ENCODE measurements at regions not wholly inside any gene's neighbourhood (a gene's known extent, or its start where the extent isn't known, plus 50 kb on each side); places are given as distances from the start of the nearest gene placed in this dataset.

- H3K4me1 ChIP-seq (ENCODE audit: control insufficient read depth, extremely low read depth, insufficient read depth, low read length), result no peaks in the 10 kb centered on the region
- H3K9ac ChIP-seq (ENCODE audit: control insufficient read depth, extremely low read depth, insufficient read depth, low read length), result no peak overlapping the region
- no peak overlapping the region for H3K4me3 ChIP-seq (ENCODE audit: control insufficient read depth in 2 of 3, extremely low read depth in 1 of 3, insufficient read depth in 2 of 3, low read depth in 1 of 3, low read length in 3 of 3)
- H3K27me3 ChIP-seq (ENCODE audit: control insufficient read depth, extremely low read depth, insufficient read depth, low read length), result no peaks in the 10 kb centered on the region
- no peak overlapping the region for H2AFZ ChIP-seq (ENCODE audit: control insufficient read depth, low read length)
- dilution Hi-C loops (cut with MboI; ENCODE audit: extremely low pct_ligation_motif_present, low sequenced_read_pairs), result no loop called here
- TF ChIP-seq CTCF (optimal IDR thresholded peaks at IDR 0.05 in 1 of 3, IDR thresholded peaks at IDR 0.05 in 1 of 3, conservative IDR thresholded peaks at IDR 0.05 in 1 of 3; ENCODE audit: extremely low read depth in 1 of 3, insufficient read depth in 2 of 3, low read length in 3 of 3) (peak in 2 of 3 experiments; percentile 32 to 37), EZH2 (IDR thresholded peaks at IDR 0.05; ENCODE audit: low read length) (no peak)
- H3K4me2 ChIP-seq (ENCODE audit: control insufficient read depth, extremely low read depth, insufficient read depth, low read depth, low read length), result no peak overlapping the region
- no peak for FAIRE-seq
- DNase-seq (ENCODE audit: low read depth, low spot score), result no peak
- no peaks in the 10 kb centered on the region for H3K9me1 ChIP-seq (ENCODE audit: control insufficient read depth, extremely low read depth, insufficient read depth, low read length)
- no peaks in the 10 kb centered on the region for H3K79me2 ChIP-seq (ENCODE audit: control insufficient read depth, insufficient read depth, low read length)
- no peak overlapping the region for H3K27ac ChIP-seq (ENCODE audit: control insufficient read depth, insufficient read depth, low read length)
- no peaks in the 10 kb centered on the region for H4K20me1 ChIP-seq (ENCODE audit: control insufficient read depth, extremely low read depth, insufficient read depth, low read length)
- H3K9me3 ChIP-seq (ENCODE audit: control insufficient read depth, low read depth, low read length), result no peaks in the 10 kb centered on the region
- H3K36me3 ChIP-seq (ENCODE audit: control insufficient read depth in 2 of 2, extremely low read depth in 1 of 2, insufficient read depth in 2 of 2, low read length in 2 of 2), result no peaks in the 10 kb centered on the region
Observed at GRCh38 chr18:29892960-29893558, 1149.5 kb downstream of the DSC3 start.

- Histone ChIP-seq H3K4me3 (ENCODE audit: control insufficient read depth in 2 of 3, extremely low read depth in 1 of 3, insufficient read depth in 2 of 3, low read depth in 1 of 3, low read length in 3 of 3) (no peak overlapping the region), H3K36me3 (ENCODE audit: control insufficient read depth in 2 of 2, extremely low read depth in 1 of 2, insufficient read depth in 2 of 2, low read length in 2 of 2) (no peaks in the 10 kb centered on the region), H3K9ac (ENCODE audit: control insufficient read depth, extremely low read depth, insufficient read depth, low read length) (no peak overlapping the region), H3K9me1 (ENCODE audit: control insufficient read depth, extremely low read depth, insufficient read depth, low read length) (no peaks in the 10 kb centered on the region), H3K27ac (ENCODE audit: control insufficient read depth, insufficient read depth, low read length) (no peak overlapping the region), H3K27me3 (ENCODE audit: control insufficient read depth, extremely low read depth, insufficient read depth, low read length) (no peaks in the 10 kb centered on the region), H3K9me3 (ENCODE audit: control insufficient read depth, low read depth, low read length) (no peaks in the 10 kb centered on the region), H3K4me1 (ENCODE audit: control insufficient read depth, extremely low read depth, insufficient read depth, low read length) (no peaks in the 10 kb centered on the region), H4K20me1 (ENCODE audit: control insufficient read depth, extremely low read depth, insufficient read depth, low read length) (no peaks in the 10 kb centered on the region), H3K79me2 (ENCODE audit: control insufficient read depth, insufficient read depth, low read length) (no peaks in the 10 kb centered on the region), H2AFZ (ENCODE audit: control insufficient read depth, low read length) (no peak overlapping the region), H3K4me2 (ENCODE audit: control insufficient read depth, extremely low read depth, insufficient read depth, low read depth, low read length) (no peak overlapping the region)
- TF ChIP-seq EZH2 (IDR thresholded peaks at IDR 0.05; ENCODE audit: low read length), result no peak
- TF ChIP-seq CTCF (optimal IDR thresholded peaks at IDR 0.05 in 1 of 3, IDR thresholded peaks at IDR 0.05 in 1 of 3, conservative IDR thresholded peaks at IDR 0.05 in 1 of 3; ENCODE audit: extremely low read depth in 1 of 3, insufficient read depth in 2 of 3, low read length in 3 of 3), result no peak
- DNase-seq (ENCODE audit: low read depth, low spot score) (no peak), FAIRE-seq (no peak)
- dilution Hi-C loops (cut with MboI; ENCODE audit: extremely low pct_ligation_motif_present, low sequenced_read_pairs), result no loop called here
Observed at GRCh38 chr18:29883114-29883513, 1159.4 kb downstream of the DSC3 start.

All from keratinocyte (primary cell).